Stimulated activated naive CD8-positive, alpha-beta T cell treated with anti-CD3 and anti-CD28 coated beads, Interleukin-15, Interleukin-2, amounts not matched to agents 100 ng/mL and 50 ng/mL, for 24 hours (primary cell): ENCODE measurements at regions not wholly inside any gene's neighbourhood (a gene's known extent, or its start where the extent isn't known, plus 50 kb on each side); places are given as distances from the start of the nearest gene placed in this dataset.
"Not testable (repeated sequence)": the region's sequence is repeated elsewhere in the genome, so short reads cannot be mapped to it uniquely, and the experiment has no call there.

Experiments used
- H3K27ac Mint-ChIP-seq: one replicate; pipeline ENCODE4 v1.8.0; 2021; ENCODE audit warnings: mild to moderate bottlenecking, mixed read lengths
- H3K27me3 Mint-ChIP-seq: one replicate; pipeline ENCODE4 v1.8.0; 2021; ENCODE audit warnings: mixed read lengths
- H3K36me3 Mint-ChIP-seq: one replicate; pipeline ENCODE4 v1.8.0; 2021; ENCODE audit warnings: low read depth, mixed read lengths
- H3K4me1 Mint-ChIP-seq: one replicate; pipeline ENCODE4 v1.8.0; 2021; ENCODE audit warnings: low read depth, mixed read lengths
- H3K4me3 Mint-ChIP-seq: one replicate; pipeline ENCODE4 v1.8.0; 2021; ENCODE audit warnings: mild to moderate bottlenecking, mixed read lengths
- H3K9me3 Mint-ChIP-seq: one replicate; pipeline ENCODE4 v1.8.0; 2021; ENCODE audit warnings: mixed read lengths

DNA sequence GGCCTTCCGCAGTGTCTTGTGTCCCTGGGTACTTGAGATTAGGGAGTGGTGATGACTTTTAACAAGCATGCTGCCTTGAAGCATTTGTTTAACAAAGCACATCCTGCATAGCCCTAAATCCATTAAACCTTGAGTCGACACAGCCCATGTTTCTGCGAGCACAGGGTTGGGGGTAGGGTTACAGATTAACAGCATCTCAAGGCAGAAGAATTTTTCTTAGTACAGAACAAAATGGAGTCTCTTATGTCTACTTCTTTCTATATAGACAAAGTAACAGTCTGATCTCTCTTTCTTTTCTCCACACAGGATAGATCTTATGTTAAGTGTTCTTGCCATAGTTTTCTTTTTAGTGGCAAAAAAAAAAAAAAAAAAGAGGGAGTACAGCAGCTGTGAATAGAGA lies 70.2 kb upstream of the SNX9 start:
- H3K4me1 Mint-ChIP-seq = peaks cover 97% of the 10 kb centered on the region
- not testable (repeated sequence) for H3K9me3 Mint-ChIP-seq, H3K27me3 Mint-ChIP-seq, H3K27ac Mint-ChIP-seq, H3K4me3 Mint-ChIP-seq
- peaks cover 10% of the 10 kb centered on the region for H3K36me3 Mint-ChIP-seq

DNA sequence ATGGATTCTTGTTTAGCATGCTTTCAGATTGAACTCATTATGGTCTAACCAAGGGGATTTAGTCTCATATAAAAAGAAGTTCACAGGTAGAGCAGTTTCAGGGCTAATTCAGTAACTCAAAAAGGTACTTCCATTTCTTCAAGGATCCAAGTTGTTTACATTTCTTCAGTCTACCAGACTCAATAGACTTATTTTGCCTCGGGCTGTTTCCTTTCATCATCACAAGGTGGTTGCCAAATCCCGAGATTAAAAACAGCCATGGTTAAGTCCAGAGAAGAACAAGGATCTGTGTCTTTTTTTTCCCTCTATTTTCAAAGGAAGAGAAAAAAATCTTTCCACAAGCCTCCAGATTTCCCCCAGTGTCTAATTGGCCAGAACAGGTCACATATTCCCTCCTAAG lies 69.8 kb upstream of the SNX9 start:
- peaks cover 10% of the 10 kb centered on the region for H3K9me3 Mint-ChIP-seq
- no peak overlapping the region for H3K4me3 Mint-ChIP-seq
- H3K4me1 Mint-ChIP-seq = peaks cover 100% of the 10 kb centered on the region
- peaks cover 10% of the 10 kb centered on the region for H3K36me3 Mint-ChIP-seq
- H3K27me3 Mint-ChIP-seq = no peaks in the 10 kb centered on the region
- no peak overlapping the region for H3K27ac Mint-ChIP-seq

DNA sequence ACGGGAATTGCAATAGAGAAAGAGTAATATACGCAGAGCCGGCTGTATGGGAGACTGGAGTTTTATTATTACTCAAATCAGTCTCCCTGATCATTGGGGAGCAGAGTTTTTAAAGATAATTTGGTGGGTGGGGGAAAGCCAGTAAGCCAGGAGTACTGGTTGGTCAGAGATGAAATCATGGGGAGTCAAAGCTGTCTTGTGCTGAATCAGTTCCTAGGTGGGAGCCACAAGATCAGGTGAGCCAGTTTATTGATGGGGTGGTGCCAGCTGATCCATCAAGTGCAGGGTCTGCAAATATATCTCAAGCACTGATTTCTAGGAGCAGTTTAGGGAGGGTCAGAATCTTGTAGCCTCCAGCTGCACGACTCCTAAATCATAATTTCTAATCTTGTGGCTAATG lies 69.2 kb upstream of the SNX9 start:
- H3K4me3 Mint-ChIP-seq, H3K27me3 Mint-ChIP-seq: not testable (repeated sequence)
- peaks cover 100% of the 10 kb centered on the region for H3K4me1 Mint-ChIP-seq

DNA sequence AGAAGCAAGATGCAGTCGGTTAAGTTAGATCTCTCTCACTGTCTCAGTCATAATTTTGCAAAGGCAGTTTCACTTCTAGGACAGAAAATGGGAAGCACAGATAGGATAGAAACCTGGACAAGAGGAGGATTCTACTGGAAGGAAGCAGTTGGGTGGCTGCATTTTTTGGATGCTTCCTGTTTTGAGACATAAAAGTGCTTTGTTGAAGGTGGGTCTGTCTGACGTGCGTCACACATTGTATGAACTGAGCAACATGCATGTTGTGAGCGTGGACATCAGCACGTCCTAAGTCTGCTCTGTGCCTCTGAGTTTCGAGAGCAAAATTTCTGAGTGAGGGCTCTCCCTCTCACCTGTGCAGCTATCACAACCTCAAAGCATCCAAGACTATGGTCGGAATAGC lies 68.7 kb upstream of the SNX9 start:
- Mint-ChIP-seq H3K27ac (peak overlapping the region; percentile 98), H3K36me3 (peaks cover 10% of the 10 kb centered on the region), H3K4me3 (no peak overlapping the region), H3K27me3 (no peaks in the 10 kb centered on the region), H3K4me1 (peaks cover 100% of the 10 kb centered on the region), H3K9me3 (peaks cover 10% of the 10 kb centered on the region)

More for the DNA sequence above, 69.2 kb upstream of the SNX9 start:
- H3K36me3 Mint-ChIP-seq = peaks cover 10% of the 10 kb centered on the region
- not testable (repeated sequence) for H3K9me3 Mint-ChIP-seq, H3K27ac Mint-ChIP-seq

DNA sequence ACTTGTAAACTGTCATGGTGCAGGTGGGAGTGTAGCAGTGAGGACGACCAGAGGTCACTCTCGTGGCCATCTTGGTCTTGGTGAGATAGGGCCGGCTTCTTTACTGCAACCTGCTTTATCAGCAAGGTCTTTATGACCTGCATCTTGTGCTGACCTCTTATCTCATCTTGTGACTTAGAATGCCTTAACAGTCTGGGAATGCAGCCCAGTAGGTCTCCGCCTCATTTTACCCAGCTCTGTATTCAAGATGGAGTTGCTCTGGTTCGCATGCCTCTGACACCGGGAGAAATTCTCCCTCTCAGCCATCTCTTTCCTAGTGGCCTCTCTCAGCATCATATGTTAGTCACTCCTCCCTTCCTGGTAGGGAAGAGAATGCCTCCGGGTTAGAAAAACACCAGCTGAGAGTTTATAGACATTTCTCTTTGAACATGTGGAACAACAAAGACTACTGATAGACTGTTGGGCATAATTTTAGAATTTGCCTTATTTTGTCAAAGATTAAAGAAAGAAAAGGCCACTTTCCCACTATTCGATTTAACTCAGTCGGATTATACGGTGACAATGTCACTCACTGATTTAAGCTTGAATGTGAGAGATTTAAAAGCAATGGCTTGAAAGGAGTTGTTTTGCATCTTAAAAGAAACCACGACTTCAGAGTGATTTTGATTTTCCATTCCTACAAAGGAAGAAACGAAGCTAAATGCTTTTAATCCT lies 67.9 kb upstream of the SNX9 start:
- H3K9me3 Mint-ChIP-seq = peaks cover 10% of the 10 kb centered on the region
- H3K27me3 Mint-ChIP-seq = no peaks in the 10 kb centered on the region
- H3K36me3 Mint-ChIP-seq = peaks cover 10% of the 10 kb centered on the region
- H3K4me3 Mint-ChIP-seq = peak overlapping the region; percentile 69
- peaks cover 97% of the 10 kb centered on the region for H3K4me1 Mint-ChIP-seq
- peak overlapping the region; percentile 98 for H3K27ac Mint-ChIP-seq

DNA sequence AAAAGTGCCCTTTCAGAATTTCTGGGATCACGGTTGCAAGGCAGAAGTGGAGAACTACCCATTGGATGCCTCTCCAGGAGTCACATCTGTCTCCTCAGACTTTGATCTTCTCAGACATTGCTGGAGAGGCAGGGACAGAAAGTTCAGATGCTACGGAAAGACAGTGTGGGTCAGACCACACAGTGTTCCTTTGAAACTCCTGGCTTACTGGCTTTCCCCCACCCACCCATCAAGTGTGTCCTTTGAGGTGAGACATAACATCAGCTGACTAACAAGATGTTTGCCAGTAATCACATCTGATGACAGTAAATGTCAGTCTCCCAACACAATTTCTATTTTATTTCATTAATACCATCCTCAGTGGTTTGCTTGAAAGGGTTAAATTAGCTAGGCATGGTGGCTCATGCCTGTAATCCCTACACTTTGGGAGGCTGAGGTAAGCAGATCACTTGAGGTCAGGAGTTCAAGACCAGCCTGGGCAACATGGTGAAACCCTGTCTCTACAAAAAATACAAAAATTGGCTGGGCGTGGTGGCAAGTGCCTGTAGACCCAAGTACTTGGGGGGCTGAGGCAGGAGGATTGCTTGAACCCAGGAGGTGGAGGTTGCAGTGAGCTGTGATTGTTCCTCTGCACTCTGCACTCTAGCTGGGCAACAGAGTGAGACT lies 67.2 kb upstream of the SNX9 start:
- Mint-ChIP-seq H3K9me3 (peaks cover 8% of the 10 kb centered on the region), H3K36me3 (peaks cover 7% of the 10 kb centered on the region), H3K27ac (peak overlapping the region; percentile 98), H3K4me1 (peaks cover 97% of the 10 kb centered on the region), H3K4me3 (peak overlapping the region; percentile 69), H3K27me3 (no peaks in the 10 kb centered on the region)

DNA sequence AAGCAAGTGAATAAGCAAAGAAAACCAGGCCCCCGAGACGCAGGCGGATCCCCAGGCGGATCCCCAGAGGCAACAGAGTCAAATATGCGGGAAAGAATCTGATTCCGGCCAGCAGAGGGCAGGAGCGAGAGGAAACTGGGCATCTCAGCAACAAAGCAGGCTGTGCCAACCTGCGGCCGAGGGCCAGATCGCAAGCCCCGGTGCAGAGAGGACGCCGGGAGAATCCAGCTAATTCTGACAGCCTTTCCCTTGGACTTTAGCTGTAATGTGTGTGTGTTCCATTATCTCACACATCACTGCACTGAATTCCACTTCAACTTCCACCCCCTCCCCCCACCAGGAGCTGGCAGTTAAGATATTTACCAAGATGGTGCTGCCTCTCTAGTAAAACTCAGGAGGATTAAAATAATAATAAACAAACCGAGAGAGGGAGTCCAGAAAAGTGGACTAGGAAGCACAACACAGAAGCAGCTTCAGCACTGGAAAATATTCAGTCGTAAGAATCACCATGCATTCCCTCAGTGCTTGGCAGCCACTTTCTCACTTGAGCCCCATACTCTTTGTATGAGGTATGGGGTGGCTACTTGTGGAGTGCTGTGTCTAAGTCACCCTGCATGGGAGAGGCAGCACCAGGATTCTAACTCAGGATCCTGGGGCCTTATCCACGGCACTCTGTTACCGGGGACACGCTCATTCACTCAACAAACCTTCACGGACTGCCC lies 66.2 kb upstream of the SNX9 start:
- peak overlapping the region; percentile 98 for H3K27ac Mint-ChIP-seq

DNA sequence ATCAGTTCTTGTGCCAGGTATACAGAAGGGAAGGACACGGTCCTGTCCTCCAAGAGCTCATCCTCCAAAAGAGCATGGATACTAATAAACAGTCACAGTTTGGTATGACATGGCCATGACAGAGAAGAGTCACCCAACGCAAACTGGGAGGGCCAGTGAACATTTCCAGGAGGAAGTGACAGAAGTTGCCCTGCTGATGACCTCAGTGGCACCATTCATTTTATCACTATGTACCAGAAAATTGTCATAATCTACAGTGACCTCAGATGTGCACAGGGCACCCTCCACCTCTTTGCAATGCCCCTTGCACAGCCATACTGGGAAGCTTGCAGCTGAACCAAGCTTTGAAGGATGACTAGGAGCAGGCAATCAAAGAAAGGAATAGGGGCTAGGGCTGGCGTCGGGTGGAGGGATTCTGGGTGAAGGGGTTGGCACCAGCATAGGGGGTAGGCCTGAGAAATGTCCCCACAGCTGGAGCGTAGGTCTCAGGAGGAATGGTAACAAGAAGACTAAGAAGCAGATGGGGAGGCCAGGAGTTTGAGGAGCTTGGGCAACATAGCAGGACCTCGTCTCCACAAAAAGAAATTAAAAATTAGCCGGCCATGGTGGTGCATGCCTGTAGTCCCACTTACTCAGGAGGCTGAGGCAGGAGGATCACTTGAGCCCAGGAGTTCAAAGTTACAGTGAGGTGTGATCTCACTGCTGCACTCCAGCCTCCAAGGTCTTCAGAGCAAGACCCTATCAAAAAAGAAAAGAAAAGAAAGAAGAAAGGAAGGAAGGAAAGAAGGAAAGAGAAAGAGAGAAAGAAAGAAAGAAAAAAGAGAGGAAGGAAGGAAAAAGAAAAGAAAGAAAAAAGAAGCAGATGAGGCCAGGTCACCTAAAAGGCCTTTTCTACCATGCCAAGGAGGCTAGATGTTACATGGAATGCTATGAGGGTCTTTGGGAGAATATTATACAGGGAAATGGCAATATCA lies 65.3 kb upstream of the SNX9 start:
- H3K27me3 Mint-ChIP-seq = no peaks in the 10 kb centered on the region
- peak overlapping the region; percentile 23 for H3K27ac Mint-ChIP-seq
- H3K36me3 Mint-ChIP-seq = peaks cover 4% of the 10 kb centered on the region
- H3K9me3 Mint-ChIP-seq = peaks cover 4% of the 10 kb centered on the region
- no peak overlapping the region for H3K4me3 Mint-ChIP-seq
- peaks cover 97% of the 10 kb centered on the region for H3K4me1 Mint-ChIP-seq

More for the DNA sequence above, 66.2 kb upstream of the SNX9 start:
- H3K36me3 Mint-ChIP-seq = peaks cover 5% of the 10 kb centered on the region
- peaks cover 97% of the 10 kb centered on the region for H3K4me1 Mint-ChIP-seq
- peak overlapping the region; percentile 43 for H3K4me3 Mint-ChIP-seq
- no peaks in the 10 kb centered on the region for H3K27me3 Mint-ChIP-seq
- peaks cover 6% of the 10 kb centered on the region for H3K9me3 Mint-ChIP-seq

DNA sequence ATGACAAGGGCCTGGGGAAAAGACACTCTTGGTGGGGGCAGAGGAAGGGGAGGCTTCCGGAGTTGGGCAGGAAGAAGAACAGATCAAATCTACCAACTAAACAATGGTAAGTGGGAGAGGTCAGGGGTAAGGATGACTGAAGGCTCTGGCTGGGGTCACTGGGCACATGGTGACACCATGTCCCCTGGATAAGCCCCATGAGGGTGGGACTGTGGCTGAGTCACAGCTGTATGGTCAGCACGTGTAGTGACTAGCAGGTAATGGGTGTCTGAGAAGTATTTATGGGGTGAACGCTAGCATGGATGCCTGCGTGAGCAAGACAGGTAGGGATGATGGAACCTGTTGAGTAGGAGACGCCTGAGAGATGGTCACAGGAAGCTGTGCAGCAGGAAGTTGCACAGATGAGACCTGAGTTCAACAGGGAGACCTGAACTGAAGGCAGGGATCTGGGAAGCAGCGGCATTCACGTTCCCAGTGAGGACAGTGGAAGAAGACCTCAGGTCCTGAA lies 64.5 kb upstream of the SNX9 start:
- H3K27me3 Mint-ChIP-seq = no peaks in the 10 kb centered on the region
- H3K36me3 Mint-ChIP-seq = no peaks in the 10 kb centered on the region
- H3K9me3 Mint-ChIP-seq = no peaks in the 10 kb centered on the region
- H3K27ac Mint-ChIP-seq = peak overlapping the region; percentile 9
- H3K4me3 Mint-ChIP-seq = no peak overlapping the region
- H3K4me1 Mint-ChIP-seq = peaks cover 97% of the 10 kb centered on the region

DNA sequence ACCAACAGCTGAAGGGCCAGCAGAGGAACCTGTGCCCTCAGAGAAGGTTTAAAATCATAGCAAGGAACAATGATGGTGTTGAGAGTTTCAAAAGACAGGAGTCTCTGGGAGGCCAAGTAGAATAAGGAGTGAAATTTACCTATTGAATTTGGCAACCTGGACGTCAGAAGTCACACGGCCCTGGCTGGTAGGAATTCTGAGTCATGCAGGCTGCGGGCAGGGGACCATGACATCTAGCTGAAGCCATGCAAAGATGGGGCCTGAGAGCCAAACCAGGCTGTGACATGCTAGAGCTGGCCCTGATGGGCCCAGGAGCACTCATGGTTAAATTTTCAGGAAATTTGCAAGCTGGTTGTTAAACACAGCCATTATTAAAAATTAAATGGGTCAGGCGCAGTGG lies 64.0 kb upstream of the SNX9 start:
- Mint-ChIP-seq H3K27ac (peak overlapping the region; percentile 9), H3K27me3 (no peaks in the 10 kb centered on the region), H3K4me1 (peaks cover 97% of the 10 kb centered on the region), H3K9me3 (no peaks in the 10 kb centered on the region), H3K4me3 (no peak overlapping the region), H3K36me3 (no peaks in the 10 kb centered on the region)

DNA sequence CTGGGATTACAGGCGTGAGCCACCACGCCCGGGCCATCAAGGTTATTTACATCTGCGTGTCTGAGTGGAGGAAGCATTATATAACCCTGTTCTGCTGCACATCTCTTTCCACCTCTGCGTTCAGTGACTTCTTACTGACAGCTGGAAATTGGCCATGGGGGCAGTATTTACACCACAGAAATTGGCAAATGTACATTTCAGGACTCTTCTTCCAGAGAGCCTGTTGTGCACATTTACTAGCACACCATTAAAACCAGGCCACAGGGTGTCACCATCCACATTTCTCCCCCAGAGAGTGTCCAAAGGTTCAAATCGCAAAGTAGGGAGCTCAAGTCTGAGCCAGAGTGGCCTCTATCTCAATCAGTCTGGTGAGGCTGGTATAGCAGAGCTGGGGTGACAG lies 62.9 kb upstream of the SNX9 start:
- peak overlapping the region; percentile 57 for H3K4me3 Mint-ChIP-seq
- H3K27me3 Mint-ChIP-seq = no peaks in the 10 kb centered on the region
- H3K9me3 Mint-ChIP-seq = no peaks in the 10 kb centered on the region
- peaks cover 3% of the 10 kb centered on the region for H3K36me3 Mint-ChIP-seq
- H3K27ac Mint-ChIP-seq = peak overlapping the region; percentile 98
- peaks cover 97% of the 10 kb centered on the region for H3K4me1 Mint-ChIP-seq

DNA sequence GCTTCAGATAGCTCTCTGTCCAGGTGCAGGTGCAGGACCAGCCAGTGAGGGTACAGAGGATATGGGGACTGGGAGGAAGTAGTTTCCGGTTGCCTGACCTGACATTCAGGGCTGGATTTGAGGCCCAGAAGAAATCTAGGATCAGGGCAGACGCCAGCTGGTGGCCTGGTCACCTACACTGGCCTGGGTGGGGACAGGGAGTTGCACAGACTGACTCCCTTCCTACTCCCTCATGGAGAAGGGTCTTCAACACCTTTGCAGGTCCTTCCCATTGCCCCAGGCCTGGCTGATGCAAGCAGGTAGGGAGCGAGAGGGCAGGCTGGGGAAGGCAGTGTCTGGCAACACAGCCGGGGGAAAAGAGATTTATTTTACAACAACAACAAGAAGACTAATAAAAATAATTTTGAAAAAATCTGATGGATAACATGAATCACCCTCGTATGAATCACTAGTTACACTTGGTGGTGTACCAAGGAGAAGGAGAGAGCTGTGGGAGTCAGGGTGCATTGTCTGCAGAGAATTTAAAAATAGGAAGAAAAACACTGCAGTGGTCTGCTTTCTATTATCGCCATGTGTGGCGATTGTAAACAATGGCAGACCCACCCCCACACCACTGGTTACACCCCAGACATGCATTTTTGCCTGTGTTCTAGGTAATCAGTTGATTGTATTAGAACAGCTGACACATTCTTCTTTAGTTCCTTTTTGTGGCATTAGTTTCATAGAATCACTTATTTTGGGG lies 62.3 kb upstream of the SNX9 start:
- no peaks in the 10 kb centered on the region for H3K27me3 Mint-ChIP-seq
- H3K27ac Mint-ChIP-seq = peak overlapping the region; percentile 98
- H3K4me3 Mint-ChIP-seq = peak overlapping the region; percentile 57
- peaks cover 3% of the 10 kb centered on the region for H3K36me3 Mint-ChIP-seq
- no peaks in the 10 kb centered on the region for H3K9me3 Mint-ChIP-seq
- H3K4me1 Mint-ChIP-seq = peaks cover 96% of the 10 kb centered on the region

DNA sequence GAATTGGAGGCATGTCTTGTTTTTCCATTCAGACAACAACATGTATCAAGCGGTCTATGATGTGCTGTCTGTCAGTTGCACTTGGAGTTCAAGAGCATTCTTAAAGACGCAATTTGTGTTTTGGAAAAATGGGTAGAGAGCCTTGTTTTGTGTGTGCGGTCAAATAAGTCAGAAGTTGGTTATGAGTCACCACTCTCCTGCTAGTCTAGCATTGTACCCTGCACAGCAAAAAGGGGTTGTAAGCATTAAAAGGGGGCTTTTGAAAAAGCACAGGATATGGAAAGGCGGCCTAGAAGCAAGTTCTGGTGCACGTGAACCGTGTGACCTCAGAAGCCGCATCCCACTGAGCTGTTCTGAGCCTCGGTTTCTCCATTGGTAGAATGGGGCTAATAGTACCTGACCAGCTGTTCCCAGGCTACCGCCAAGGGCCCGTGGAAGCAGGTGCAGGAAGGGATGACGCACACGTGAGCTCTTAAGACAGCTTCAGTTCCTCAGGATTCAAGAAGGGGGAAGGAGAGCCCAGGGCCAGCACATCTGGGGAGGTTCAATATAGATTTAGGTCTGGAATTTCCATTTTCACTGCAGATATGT lies 61.6 kb upstream of the SNX9 start:
- Mint-ChIP-seq H3K27ac (peak overlapping the region; percentile 98), H3K4me1 (peaks cover 96% of the 10 kb centered on the region), H3K4me3 (peak overlapping the region; percentile 57)

More for the DNA sequence above, 61.6 kb upstream of the SNX9 start:
- no peaks in the 10 kb centered on the region for H3K27me3 Mint-ChIP-seq
- peaks cover 3% of the 10 kb centered on the region for H3K36me3 Mint-ChIP-seq
- H3K9me3 Mint-ChIP-seq = no peaks in the 10 kb centered on the region
